ENCODE measurements at regions not wholly inside any gene's neighbourhood (a gene's known extent, or its start where the extent isn't known, plus 50 kb on each side); places are given as distances from the start of the nearest gene placed in this dataset.

DNA sequence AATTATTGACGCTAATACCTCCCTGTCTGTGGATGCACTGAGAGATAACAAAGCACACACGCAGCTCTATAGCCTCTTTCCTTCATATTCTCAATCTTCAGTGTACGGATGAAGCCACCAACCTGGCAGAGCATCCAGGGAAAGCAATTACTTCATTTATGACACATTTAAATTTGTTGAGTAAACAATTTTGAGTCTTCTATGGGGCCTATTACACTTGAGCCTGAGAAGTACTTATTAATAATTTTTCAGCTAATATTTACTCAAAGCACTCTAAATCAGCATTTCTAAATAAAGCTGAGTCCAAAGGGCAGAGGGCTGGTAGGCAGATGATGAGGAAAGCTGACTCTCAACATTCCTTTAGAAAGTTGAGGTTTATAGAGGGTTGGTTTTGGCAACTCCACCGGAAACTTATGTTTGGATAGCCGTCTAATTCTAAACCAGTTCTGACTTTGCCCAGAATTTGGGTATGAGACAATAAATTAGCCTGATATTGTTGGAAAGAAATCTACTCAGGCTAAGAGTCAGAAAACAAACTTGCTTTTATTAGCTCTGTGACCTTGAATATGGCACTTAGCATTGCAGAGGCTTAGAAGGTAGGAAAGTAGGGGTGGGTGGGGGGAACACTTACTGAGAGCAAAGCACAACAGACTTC lies 643.5 kb downstream of the CDH11 start:
- DNase-seq (ENCODE audit: low spot score in 2 of 2): no peak
- intact Hi-C loops (cut with DNase I): loop anchor here (5.0 kb wide), 2 partner anchors 644 to 834 kb away; partner anchors contain the start of gene CDH11
- Histone ChIP-seq H3K4me1 (peaks cover 6 to 29% of the 10 kb centered on the region in 2 donors), H3K27ac (peak overlapping the region in 1 of 2 donors; percentile 64), H3K27me3 (no peaks in the 10 kb centered on the region), H3K4me3 (peak overlapping the region in 1 of 2 donors; percentile 18), H3K9me3 (no peaks in the 10 kb centered on the region), H3K36me3 (no peaks in the 10 kb centered on the region)
- TF ChIP-seq, protein P1, sequence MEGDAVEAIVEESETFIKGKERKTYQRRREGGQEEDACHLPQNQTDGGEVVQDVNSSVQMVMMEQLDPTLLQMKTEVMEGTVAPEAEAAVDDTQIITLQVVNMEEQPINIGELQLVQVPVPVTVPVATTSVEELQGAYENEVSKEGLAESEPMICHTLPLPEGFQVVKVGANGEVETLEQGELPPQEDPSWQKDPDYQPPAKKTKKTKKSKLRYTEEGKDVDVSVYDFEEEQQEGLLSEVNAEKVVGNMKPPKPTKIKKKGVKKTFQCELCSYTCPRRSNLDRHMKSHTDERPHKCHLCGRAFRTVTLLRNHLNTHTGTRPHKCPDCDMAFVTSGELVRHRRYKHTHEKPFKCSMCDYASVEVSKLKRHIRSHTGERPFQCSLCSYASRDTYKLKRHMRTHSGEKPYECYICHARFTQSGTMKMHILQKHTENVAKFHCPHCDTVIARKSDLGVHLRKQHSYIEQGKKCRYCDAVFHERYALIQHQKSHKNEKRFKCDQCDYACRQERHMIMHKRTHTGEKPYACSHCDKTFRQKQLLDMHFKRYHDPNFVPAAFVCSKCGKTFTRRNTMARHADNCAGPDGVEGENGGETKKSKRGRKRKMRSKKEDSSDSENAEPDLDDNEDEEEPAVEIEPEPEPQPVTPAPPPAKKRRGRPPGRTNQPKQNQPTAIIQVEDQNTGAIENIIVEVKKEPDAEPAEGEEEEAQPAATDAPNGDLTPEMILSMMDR (IDR thresholded peaks at IDR 0.05): no peak

DNA sequence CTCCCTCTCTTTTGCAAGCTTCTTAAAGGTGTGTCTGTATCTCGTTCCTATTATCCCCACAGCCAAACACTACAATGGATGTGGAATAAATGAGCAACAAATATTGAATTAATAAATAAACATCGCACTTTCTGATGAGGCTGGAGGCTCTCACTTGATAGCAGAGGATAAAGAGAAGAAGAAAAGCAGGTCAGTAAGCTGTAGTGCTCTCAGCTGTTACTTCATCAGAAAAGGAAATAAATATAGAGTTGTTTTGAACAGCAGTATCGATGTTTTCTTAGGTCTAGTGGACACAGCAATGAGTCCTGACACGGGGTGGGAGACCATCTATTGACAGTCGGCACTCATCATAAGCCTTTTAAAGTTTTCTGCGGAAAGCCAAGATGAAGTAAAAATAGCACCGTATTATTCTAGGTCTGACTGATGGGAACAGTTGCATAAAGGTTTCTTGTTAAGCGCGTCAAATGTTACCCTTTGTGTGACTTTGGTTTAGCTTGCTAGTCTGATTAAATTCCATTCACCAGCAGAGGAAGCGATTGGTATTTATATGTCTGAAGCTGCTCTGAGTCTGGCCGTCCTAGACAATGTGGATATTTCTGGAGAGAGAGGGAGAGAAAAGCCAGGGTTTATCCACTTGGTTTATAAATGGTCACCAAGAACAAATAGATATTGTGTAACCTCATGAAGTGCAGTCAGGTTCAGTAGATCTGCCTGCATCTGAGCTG lies 646.1 kb downstream of the CDH11 start:
- H3K27ac ChIP-seq: peak overlapping the region in 1 of 2 donors; percentile 62
- TF ChIP-seq, protein P1 (IDR thresholded peaks at IDR 0.05): no peak

DNA sequence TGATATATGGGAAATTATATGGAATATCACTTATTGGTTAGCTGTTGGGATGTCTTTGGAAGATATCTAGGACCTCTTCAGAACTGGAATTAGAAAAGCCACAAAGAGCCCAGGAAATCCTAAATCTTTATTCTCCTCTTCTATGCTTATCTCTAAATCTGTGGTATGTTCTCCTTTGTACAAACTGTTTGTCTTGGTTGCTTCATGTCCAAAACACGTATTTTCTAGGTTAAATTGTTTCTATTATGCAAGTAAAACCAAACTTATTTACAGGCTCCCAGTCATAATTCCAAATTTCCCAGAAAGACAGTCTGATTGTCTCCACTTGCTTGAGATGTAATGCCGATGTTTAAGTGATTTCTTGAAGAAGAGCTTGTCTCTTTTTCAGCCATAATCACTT lies 650.9 kb downstream of the CDH11 start:
- Histone ChIP-seq H3K27me3 (no peaks in the 10 kb centered on the region), H3K9me3 (no peaks in the 10 kb centered on the region), H3K4me1 (peaks cover 0 to 4% of the 10 kb centered on the region in 2 donors), H3K4me3 (no peak overlapping the region), H3K27ac (no peak overlapping the region), H3K36me3 (no peaks in the 10 kb centered on the region)
- intact Hi-C loops (cut with DNase I): no loop called here
- DNase-seq (ENCODE audit: low spot score in 2 of 2): no peak
- TF ChIP-seq, protein P1 (IDR thresholded peaks at IDR 0.05): no peak

More for the DNA sequence above, 646.1 kb downstream of the CDH11 start:
- H3K36me3 ChIP-seq: no peaks in the 10 kb centered on the region
- no peaks in the 10 kb centered on the region for H3K9me3 ChIP-seq
- H3K4me3 ChIP-seq: no peak overlapping the region
- intact Hi-C loops (cut with DNase I): loop anchor here (5.0 kb wide), 2 partner anchors 647 to 837 kb away; partner anchors contain the start of gene CDH11
- no peaks in the 10 kb centered on the region for H3K27me3 ChIP-seq
- H3K4me1 ChIP-seq: peaks cover 6 to 29% of the 10 kb centered on the region in 2 donors
- no peak for DNase-seq (ENCODE audit: low spot score in 2 of 2)

DNA sequence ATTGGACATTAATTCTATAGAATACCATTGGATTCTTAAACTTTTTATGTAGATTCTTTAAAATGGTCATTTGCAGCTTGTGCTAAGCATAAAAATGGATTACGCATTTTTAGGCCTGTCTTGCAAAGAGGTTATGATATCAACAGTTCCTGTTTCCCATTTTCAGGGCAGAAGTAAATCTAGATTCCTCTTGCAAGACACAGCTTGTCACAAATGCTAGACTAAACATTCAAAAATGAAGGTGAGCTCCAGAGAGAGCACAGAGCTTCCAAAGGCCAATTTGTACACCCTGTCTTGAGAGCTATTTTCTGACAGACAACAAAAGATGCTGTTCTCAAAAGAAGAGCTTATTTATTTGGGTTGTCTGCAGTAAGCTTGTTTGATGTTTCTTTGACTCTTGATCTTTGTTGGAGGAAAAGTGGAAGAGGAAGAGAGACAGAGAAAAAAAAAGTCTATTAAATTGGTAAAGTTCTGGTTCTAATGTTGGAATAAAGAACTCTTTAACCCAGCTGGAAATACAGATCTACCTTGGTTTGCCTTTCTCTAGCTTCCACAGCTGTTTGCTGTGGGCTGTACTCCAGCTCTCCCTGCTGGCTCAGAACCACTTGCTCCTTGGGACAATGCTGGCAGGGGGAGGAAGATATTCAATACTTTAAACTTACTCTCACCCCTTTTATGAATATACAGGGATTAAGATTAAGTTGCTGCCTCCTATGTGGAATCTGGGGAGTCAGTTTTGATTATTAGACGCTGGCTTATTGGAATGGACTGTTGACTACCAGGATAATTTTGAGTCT lies 651.8 kb downstream of the CDH11 start:
- no peaks in the 10 kb centered on the region for H3K9me3 ChIP-seq
- DNase-seq (ENCODE audit: low spot score in 2 of 2): no peak
- no peaks in the 10 kb centered on the region for H3K36me3 ChIP-seq
- no peaks in the 10 kb centered on the region for H3K4me1 ChIP-seq
- intact Hi-C loops (cut with DNase I): no loop called here
- H3K27ac ChIP-seq: no peak overlapping the region
- TF ChIP-seq, protein P1 (IDR thresholded peaks at IDR 0.05): peak in 1 of 3 experiments; percentile 40
- H3K27me3 ChIP-seq: no peaks in the 10 kb centered on the region
- H3K4me3 ChIP-seq: no peak overlapping the region

DNA sequence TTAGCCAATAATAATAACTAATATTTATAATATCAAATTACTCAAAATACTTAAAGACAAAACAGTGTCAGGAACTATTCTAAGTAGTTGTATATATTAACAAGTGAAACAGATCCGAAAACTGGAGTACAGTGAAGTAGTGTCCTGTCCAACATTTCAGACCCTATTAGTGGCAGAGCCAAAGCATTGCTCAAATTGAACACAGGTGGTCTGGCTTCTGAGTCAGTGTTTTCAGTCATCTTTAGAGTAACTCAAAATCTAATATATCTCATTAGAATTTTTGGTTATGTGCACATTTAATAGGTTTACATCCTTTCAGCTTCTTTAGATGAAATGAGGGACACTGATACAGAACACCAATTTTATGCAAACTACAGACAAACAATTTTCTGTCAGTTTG lies 652.5 kb downstream of the CDH11 start:
- no peak for DNase-seq (ENCODE audit: low spot score in 2 of 2)

More for the DNA sequence above, 652.5 kb downstream of the CDH11 start:
- Histone ChIP-seq H3K4me1 (no peaks in the 10 kb centered on the region), H3K27ac (no peak overlapping the region), H3K36me3 (no peaks in the 10 kb centered on the region), H3K9me3 (no peaks in the 10 kb centered on the region), H3K4me3 (no peak overlapping the region), H3K27me3 (no peaks in the 10 kb centered on the region)
- TF ChIP-seq, protein P1 (IDR thresholded peaks at IDR 0.05): no peak
- intact Hi-C loops (cut with DNase I): no loop called here

All from ascending aorta (tissue), 2 donors.